ENCODE measurements at regions not wholly inside any gene's neighbourhood (a gene's known extent, or its start where the extent isn't known, plus 50 kb on each side); places are given as distances from the start of the nearest gene placed in this dataset.
"Not testable (repeated sequence)": the region's sequence is repeated elsewhere in the genome, so short reads cannot be mapped to it uniquely, and the experiment has no call there.

- Mint-ChIP-seq H3K27me3 (ENCODE audit: low read depth) (no peaks in the 10 kb centered on the region), H3K9me3 (peaks cover 12% of the 10 kb centered on the region), H3K4me3 (ENCODE audit: low read depth) (no peak overlapping the region), H3K36me3 (ENCODE audit: low read depth) (no peaks in the 10 kb centered on the region), H3K27ac (no peak overlapping the region), H3K4me1 (ENCODE audit: low read depth) (no peaks in the 10 kb centered on the region)
- DNase-seq (ENCODE audit: low spot score) = no peak
- intact Hi-C loops (cut with micrococcal nuclease) = no loop called here
Measured at GRCh38 chr17:71432378-71433315, 688.2 kb upstream of the SOX9 start.

- Mint-ChIP-seq H3K4me1 (ENCODE audit: low read depth) (no peaks in the 10 kb centered on the region), H3K36me3 (ENCODE audit: low read depth) (no peaks in the 10 kb centered on the region), H3K4me3 (ENCODE audit: low read depth) (no peak overlapping the region), H3K9me3 (peaks cover 6% of the 10 kb centered on the region), H3K27me3 (ENCODE audit: low read depth) (no peaks in the 10 kb centered on the region), H3K27ac (no peak overlapping the region)
- intact Hi-C loops (cut with micrococcal nuclease) = no loop called here
- DNase-seq (ENCODE audit: low spot score) = no peak
Measured at GRCh38 chr17:71434716-71435115, 686.1 kb upstream of the SOX9 start.

- H3K4me1 Mint-ChIP-seq (ENCODE audit: low read depth) = no peaks in the 10 kb centered on the region
- no peak for DNase-seq (ENCODE audit: low spot score)
- no peaks in the 10 kb centered on the region for H3K27me3 Mint-ChIP-seq (ENCODE audit: low read depth)
- H3K27ac Mint-ChIP-seq = no peak overlapping the region
- H3K36me3 Mint-ChIP-seq (ENCODE audit: low read depth) = no peaks in the 10 kb centered on the region
- H3K9me3 Mint-ChIP-seq = peaks cover 17% of the 10 kb centered on the region
- intact Hi-C loops (cut with micrococcal nuclease) = no loop called here
- no peak overlapping the region for H3K4me3 Mint-ChIP-seq (ENCODE audit: low read depth)
Measured at GRCh38 chr17:71436479-71436878, 684.3 kb upstream of the SOX9 start.

- intact Hi-C loops (cut with micrococcal nuclease) = no loop called here
- H3K36me3 Mint-ChIP-seq (ENCODE audit: low read depth) = no peaks in the 10 kb centered on the region
Measured at GRCh38 chr17:71437166-71437565, 683.7 kb upstream of the SOX9 start.

GRCh38 chr17:71438631-71439146 lies 682.1 kb upstream of the SOX9 start:
- intact Hi-C loops (cut with micrococcal nuclease) = no loop called here
- DNase-seq (ENCODE audit: low spot score) = no peak
- peaks cover 28% of the 10 kb centered on the region for H3K9me3 Mint-ChIP-seq
- no peaks in the 10 kb centered on the region for H3K36me3 Mint-ChIP-seq (ENCODE audit: low read depth)
- H3K4me3 Mint-ChIP-seq (ENCODE audit: low read depth) = no peak overlapping the region
- no peaks in the 10 kb centered on the region for H3K27me3 Mint-ChIP-seq (ENCODE audit: low read depth)
- H3K4me1 Mint-ChIP-seq (ENCODE audit: low read depth) = no peaks in the 10 kb centered on the region
- no peak overlapping the region for H3K27ac Mint-ChIP-seq

More at GRCh38 chr17:71437166-71437565, 683.7 kb upstream of the SOX9 start:
- Mint-ChIP-seq H3K4me1 (ENCODE audit: low read depth) (no peaks in the 10 kb centered on the region), H3K4me3 (ENCODE audit: low read depth) (no peak overlapping the region), H3K27me3 (ENCODE audit: low read depth) (no peaks in the 10 kb centered on the region), H3K9me3 (peaks cover 24% of the 10 kb centered on the region), H3K27ac (no peak overlapping the region)
- no peak for DNase-seq (ENCODE audit: low spot score)

GRCh38 chr17:71440513-71440912 lies 680.3 kb upstream of the SOX9 start:
- intact Hi-C loops (cut with micrococcal nuclease) = no loop called here
- H3K4me3 Mint-ChIP-seq (ENCODE audit: low read depth) = no peak overlapping the region
- no peaks in the 10 kb centered on the region for H3K27me3 Mint-ChIP-seq (ENCODE audit: low read depth)
- no peaks in the 10 kb centered on the region for H3K36me3 Mint-ChIP-seq (ENCODE audit: low read depth)
- no peaks in the 10 kb centered on the region for H3K4me1 Mint-ChIP-seq (ENCODE audit: low read depth)
- DNase-seq (ENCODE audit: low spot score) = no peak
- peaks cover 31% of the 10 kb centered on the region for H3K9me3 Mint-ChIP-seq
- H3K27ac Mint-ChIP-seq = no peak overlapping the region

- no peak for DNase-seq (ENCODE audit: low spot score)
- H3K9me3 Mint-ChIP-seq = peaks cover 31% of the 10 kb centered on the region
- H3K27me3 Mint-ChIP-seq (ENCODE audit: low read depth) = no peaks in the 10 kb centered on the region
- no peaks in the 10 kb centered on the region for H3K36me3 Mint-ChIP-seq (ENCODE audit: low read depth)
- H3K4me1 Mint-ChIP-seq (ENCODE audit: low read depth) = no peaks in the 10 kb centered on the region
- H3K4me3 Mint-ChIP-seq (ENCODE audit: low read depth) = no peak overlapping the region
- no peak overlapping the region for H3K27ac Mint-ChIP-seq
- intact Hi-C loops (cut with micrococcal nuclease) = no loop called here
Measured at GRCh38 chr17:71441098-71441497, 679.7 kb upstream of the SOX9 start.

GRCh38 chr17:71444078-71444477 lies 676.7 kb upstream of the SOX9 start:
- H3K4me3 Mint-ChIP-seq (ENCODE audit: low read depth) = no peak overlapping the region
- H3K36me3 Mint-ChIP-seq (ENCODE audit: low read depth) = no peaks in the 10 kb centered on the region
- no peaks in the 10 kb centered on the region for H3K4me1 Mint-ChIP-seq (ENCODE audit: low read depth)
- no peak overlapping the region for H3K27ac Mint-ChIP-seq
- no peaks in the 10 kb centered on the region for H3K27me3 Mint-ChIP-seq (ENCODE audit: low read depth)
- intact Hi-C loops (cut with micrococcal nuclease) = no loop called here
- DNase-seq (ENCODE audit: low spot score) = no peak
- H3K9me3 Mint-ChIP-seq = peaks cover 43% of the 10 kb centered on the region

- no peaks in the 10 kb centered on the region for H3K4me1 Mint-ChIP-seq (ENCODE audit: low read depth)
- H3K4me3 Mint-ChIP-seq (ENCODE audit: low read depth) = no peak overlapping the region
- H3K27ac Mint-ChIP-seq = no peak overlapping the region
- H3K27me3 Mint-ChIP-seq (ENCODE audit: low read depth) = no peaks in the 10 kb centered on the region
- intact Hi-C loops (cut with micrococcal nuclease) = no loop called here
- H3K36me3 Mint-ChIP-seq (ENCODE audit: low read depth) = no peaks in the 10 kb centered on the region
- no peak for DNase-seq (ENCODE audit: low spot score)
- H3K9me3 Mint-ChIP-seq = peaks cover 29% of the 10 kb centered on the region
Measured at GRCh38 chr17:71446645-71447437, 674.0 kb upstream of the SOX9 start.

- Mint-ChIP-seq H3K27me3 (ENCODE audit: low read depth) (no peaks in the 10 kb centered on the region), H3K27ac (no peak overlapping the region), H3K4me1 (ENCODE audit: low read depth) (no peaks in the 10 kb centered on the region), H3K9me3 (peaks cover 22% of the 10 kb centered on the region), H3K4me3 (ENCODE audit: low read depth) (no peak overlapping the region), H3K36me3 (ENCODE audit: low read depth) (no peaks in the 10 kb centered on the region)
- intact Hi-C loops (cut with micrococcal nuclease) = no loop called here
- DNase-seq (ENCODE audit: low spot score) = no peak
Measured at GRCh38 chr17:71447644-71448043, 673.2 kb upstream of the SOX9 start.

- H3K4me3 Mint-ChIP-seq (ENCODE audit: low read depth); intact Hi-C loops (cut with micrococcal nuclease); H3K4me1 Mint-ChIP-seq (ENCODE audit: low read depth); H3K27me3 Mint-ChIP-seq (ENCODE audit: low read depth); H3K27ac Mint-ChIP-seq; H3K36me3 Mint-ChIP-seq (ENCODE audit: low read depth); DNase-seq (ENCODE audit: low spot score): not testable (repeated sequence)
- H3K9me3 Mint-ChIP-seq = peaks cover 19% of the 10 kb centered on the region
Measured at GRCh38 chr17:71450657-71451056, 670.2 kb upstream of the SOX9 start.

GRCh38 chr17:71453876-71454422 lies 666.9 kb upstream of the SOX9 start:
- Mint-ChIP-seq H3K4me3 (ENCODE audit: low read depth) (no peak overlapping the region), H3K4me1 (ENCODE audit: low read depth) (no peaks in the 10 kb centered on the region), H3K27me3 (ENCODE audit: low read depth) (no peaks in the 10 kb centered on the region), H3K27ac (no peak overlapping the region), H3K9me3 (peaks cover 6% of the 10 kb centered on the region), H3K36me3 (ENCODE audit: low read depth) (no peaks in the 10 kb centered on the region)
- DNase-seq (ENCODE audit: low spot score) = no peak
- intact Hi-C loops (cut with micrococcal nuclease) = no loop called here

- intact Hi-C loops (cut with micrococcal nuclease) = no loop called here
- Mint-ChIP-seq H3K4me1 (ENCODE audit: low read depth) (no peaks in the 10 kb centered on the region), H3K27ac (no peak overlapping the region), H3K4me3 (ENCODE audit: low read depth) (no peak overlapping the region), H3K27me3 (ENCODE audit: low read depth) (no peaks in the 10 kb centered on the region), H3K36me3 (ENCODE audit: low read depth) (no peaks in the 10 kb centered on the region), H3K9me3 (peaks cover 6% of the 10 kb centered on the region)
- no peak for DNase-seq (ENCODE audit: low spot score)
Measured at GRCh38 chr17:71455219-71455618, 665.6 kb upstream of the SOX9 start.

All from activated T-helper 2 cell treated with anti-CD3 and anti-CD28 coated beads, Interferon-gamma antibody, Interleukin-2, Interleukin-4, amounts not matched to agents 10 μg/mL and 5 μg/mL and 100 μg/mL, durations not matched to agents 14 hours and 24 hours and 36 hours (primary cell).